Hepatocyte (in vitro differentiated cells): ENCODE measurements at regions not wholly inside any gene's neighbourhood (a gene's known extent, or its start where the extent isn't known, plus 50 kb on each side); places are given as distances from the start of the nearest gene placed in this dataset.

Experiments used
- DNase-seq: peaks from one replicate; pipeline ENCODE4 v3.0.0-alpha.2; 2016; ENCODE audit warnings: low spot score
- H2AFZ ChIP-seq: fragments of 200-600 bp; sonication (generic); 2 replicates; pipeline ENCODE4 v1.6.0; 2016; ENCODE audit warnings: antibody characterized with exemption, mild to moderate bottlenecking
- H3K27ac ChIP-seq: fragments of 200-600 bp; sonication (generic); 2 replicates; pipeline ENCODE4 v1.5.1; 2016; ENCODE audit warnings: mild to moderate bottlenecking
- H3K27me3 ChIP-seq: fragments of 200-600 bp; sonication (generic); 2 replicates; pipeline ENCODE4 v1.6.1; 2016
- H3K36me3 ChIP-seq: fragments of 200-600 bp; sonication (generic); replicated peaks from 2 replicates; pipeline ENCODE4 v1.5.1; 2016; ENCODE audit warnings: low read depth; ENCODE audit not compliant: insufficient read depth
- H3K4me1 ChIP-seq: fragments of 200-600 bp; sonication (generic); 2 replicates; pipeline ENCODE4 v1.5.1; 2016; ENCODE audit warnings: mild to moderate bottlenecking, moderate library complexity; ENCODE audit not compliant: insufficient read depth
- H3K4me2 ChIP-seq: fragments of 200-600 bp; sonication (generic); 2 replicates; pipeline ENCODE4 v1.6.0; 2016
- H3K4me3 ChIP-seq: fragments of 200-600 bp; sonication (generic); 2 replicates; pipeline ENCODE4 v1.5.1; 2016; ENCODE audit warnings: mild to moderate bottlenecking
- H3K79me2 ChIP-seq: fragments of 200-600 bp; sonication (generic); 2 replicates; pipeline ENCODE4 v1.6.0; 2017; ENCODE audit warnings: mild to moderate bottlenecking
- H3K9me2 ChIP-seq: fragments of 200-600 bp; sonication (generic); replicated peaks from 2 replicates; pipeline ENCODE4 v1.6.0; 2017; ENCODE audit warnings: mild to moderate bottlenecking; ENCODE audit not compliant: insufficient read depth
- H3K9me3 ChIP-seq: fragments of 200-600 bp; sonication (generic); 2 replicates; pipeline ENCODE4 v1.5.1; 2016; ENCODE audit warnings: low read depth, mild to moderate bottlenecking
- H4K20me1 ChIP-seq: fragments of 200-600 bp; sonication (generic); 2 replicates; pipeline ENCODE4 v1.6.0; 2016; ENCODE audit warnings: mild to moderate bottlenecking; ENCODE audit not compliant: insufficient read depth, poor library complexity, severe bottlenecking
- EZH2 ChIP-seq: fragments of 200-600 bp; sonication (generic); IDR thresholded peaks from 2 replicates; pipeline ENCODE4 v1.6.1; 2016; ENCODE audit warnings: antibody characterized with exemption, mild to moderate bottlenecking, borderline replicate concordance
- EZH2phosphoT487 ChIP-seq: fragments of 200-600 bp; sonication (generic); IDR thresholded peaks from one replicate; pipeline ENCODE4 v1.6.1; 2018; ENCODE audit warnings: antibody characterized with exemption, mild to moderate bottlenecking, low read depth, moderate library complexity; ENCODE audit not compliant: unreplicated experiment, severe bottlenecking
- WGBS: methylation state at CpG from one replicate; pipeline ENCODE4 v1.1.6; 2016; ENCODE audit warnings: low lambda C conversion rate; ENCODE audit errors: missing lambda C conversion rate; 5-methylcytosine and 5-hydroxymethylcytosine counted together
- TF ChIP-seq, protein P1 (sequence below): fragments of 200-600 bp; sonication (generic); IDR thresholded peaks from 2 replicates; pipeline ENCODE4 v1.5.1; 2016; ENCODE audit warnings: antibody characterized with exemption, mild to moderate bottlenecking; ENCODE audit not compliant: poor library complexity

DNA sequence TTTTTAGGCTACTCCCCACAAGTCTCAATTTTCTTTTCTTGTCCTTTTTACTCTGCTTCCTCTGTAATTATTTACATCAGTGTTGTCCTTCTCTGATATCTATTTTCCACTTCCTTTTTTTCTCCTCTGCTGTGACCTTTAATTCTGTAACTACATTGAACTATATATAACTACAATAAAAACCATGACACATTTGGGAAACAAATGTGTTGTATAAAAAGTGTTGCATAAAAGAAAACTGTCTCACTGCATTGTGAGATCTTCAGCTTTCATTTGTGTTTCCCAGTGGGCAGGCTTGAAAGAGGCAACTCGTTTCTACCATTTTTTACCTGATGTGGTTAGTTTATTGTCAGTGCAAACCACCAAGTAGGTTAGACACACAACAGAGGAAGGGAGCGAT is 483.9 kb upstream of the NRP1 start:
- Histone ChIP-seq H3K4me2 (no peak overlapping the region), H3K9me2 (no peaks in the 10 kb centered on the region), H3K27me3 (no peaks in the 10 kb centered on the region), H3K27ac (no peak overlapping the region), H3K79me2 (no peaks in the 10 kb centered on the region), H3K4me1 (peaks cover 5% of the 10 kb centered on the region), H3K4me3 (no peak overlapping the region), H2AFZ (no peak overlapping the region), H3K36me3 (no peaks in the 10 kb centered on the region), H3K9me3 (no peaks in the 10 kb centered on the region), H4K20me1 (no peaks in the 10 kb centered on the region)
- no peak for DNase-seq
- no peak for TF ChIP-seq EZH2phosphoT487
- TF ChIP-seq EZH2, result no peak
- TF ChIP-seq, protein P1, sequence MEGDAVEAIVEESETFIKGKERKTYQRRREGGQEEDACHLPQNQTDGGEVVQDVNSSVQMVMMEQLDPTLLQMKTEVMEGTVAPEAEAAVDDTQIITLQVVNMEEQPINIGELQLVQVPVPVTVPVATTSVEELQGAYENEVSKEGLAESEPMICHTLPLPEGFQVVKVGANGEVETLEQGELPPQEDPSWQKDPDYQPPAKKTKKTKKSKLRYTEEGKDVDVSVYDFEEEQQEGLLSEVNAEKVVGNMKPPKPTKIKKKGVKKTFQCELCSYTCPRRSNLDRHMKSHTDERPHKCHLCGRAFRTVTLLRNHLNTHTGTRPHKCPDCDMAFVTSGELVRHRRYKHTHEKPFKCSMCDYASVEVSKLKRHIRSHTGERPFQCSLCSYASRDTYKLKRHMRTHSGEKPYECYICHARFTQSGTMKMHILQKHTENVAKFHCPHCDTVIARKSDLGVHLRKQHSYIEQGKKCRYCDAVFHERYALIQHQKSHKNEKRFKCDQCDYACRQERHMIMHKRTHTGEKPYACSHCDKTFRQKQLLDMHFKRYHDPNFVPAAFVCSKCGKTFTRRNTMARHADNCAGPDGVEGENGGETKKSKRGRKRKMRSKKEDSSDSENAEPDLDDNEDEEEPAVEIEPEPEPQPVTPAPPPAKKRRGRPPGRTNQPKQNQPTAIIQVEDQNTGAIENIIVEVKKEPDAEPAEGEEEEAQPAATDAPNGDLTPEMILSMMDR, result no peak
- WGBS, result 84% methylated on average over 2 of the region's 2 CpGs

DNA sequence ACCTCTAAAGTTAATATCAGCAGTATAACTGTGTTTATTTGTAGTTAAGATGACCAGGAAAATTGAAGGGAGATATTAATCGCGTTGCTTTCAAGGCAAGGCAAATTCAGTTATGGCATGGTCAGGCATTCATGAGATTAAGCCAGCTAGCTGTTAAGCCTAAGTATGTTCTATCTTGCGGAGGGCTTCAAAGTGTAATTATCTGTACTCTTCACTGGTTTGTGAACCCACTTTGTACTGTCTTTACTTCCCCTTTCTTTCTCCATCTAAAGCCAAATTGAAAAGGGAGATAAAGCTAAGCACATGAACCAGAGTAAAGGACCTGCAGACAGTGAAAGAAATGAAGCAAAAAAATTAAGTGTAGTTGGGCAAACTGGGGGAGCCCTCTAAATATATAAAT is 483.1 kb upstream of the NRP1 start:
- Histone ChIP-seq H3K4me3 (no peak overlapping the region), H3K4me2 (no peak overlapping the region), H4K20me1 (no peaks in the 10 kb centered on the region), H3K27me3 (no peaks in the 10 kb centered on the region), H2AFZ (no peak overlapping the region), H3K4me1 (peaks cover 5% of the 10 kb centered on the region), H3K9me3 (no peaks in the 10 kb centered on the region), H3K27ac (no peak overlapping the region), H3K36me3 (no peaks in the 10 kb centered on the region), H3K9me2 (no peaks in the 10 kb centered on the region), H3K79me2 (no peaks in the 10 kb centered on the region)
- TF ChIP-seq, protein P1, result no peak
- no peak for TF ChIP-seq EZH2phosphoT487
- TF ChIP-seq EZH2, result no peak
- WGBS, result 84% methylated on average over 3 of the region's 3 CpGs
- DNase-seq, result no peak

DNA sequence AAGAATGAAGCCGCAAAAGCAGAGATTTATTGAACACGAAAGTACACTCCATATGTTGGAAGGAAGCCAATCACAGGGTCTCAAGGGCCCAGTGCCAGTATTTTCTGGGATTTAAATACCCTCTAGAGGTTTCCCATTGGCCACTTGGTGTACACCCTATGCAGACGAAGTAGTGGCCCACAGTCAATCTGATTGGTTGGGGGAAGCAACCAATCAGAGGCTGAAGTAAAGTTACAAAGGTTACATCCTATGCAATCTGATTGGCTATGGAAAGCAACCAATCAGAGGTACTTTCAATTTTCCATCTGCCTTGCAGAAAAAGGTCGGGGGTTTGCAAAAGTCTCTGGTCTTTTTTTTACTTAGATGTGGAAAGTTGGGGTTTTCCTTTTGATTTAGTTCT is 481.3 kb upstream of the NRP1 start:
- peaks cover 5% of the 10 kb centered on the region for H3K4me1 ChIP-seq
- WGBS, result 96% methylated on average over 4 of the region's 4 CpGs
- TF ChIP-seq, protein P1, result no peak
- no peak for TF ChIP-seq EZH2

DNA sequence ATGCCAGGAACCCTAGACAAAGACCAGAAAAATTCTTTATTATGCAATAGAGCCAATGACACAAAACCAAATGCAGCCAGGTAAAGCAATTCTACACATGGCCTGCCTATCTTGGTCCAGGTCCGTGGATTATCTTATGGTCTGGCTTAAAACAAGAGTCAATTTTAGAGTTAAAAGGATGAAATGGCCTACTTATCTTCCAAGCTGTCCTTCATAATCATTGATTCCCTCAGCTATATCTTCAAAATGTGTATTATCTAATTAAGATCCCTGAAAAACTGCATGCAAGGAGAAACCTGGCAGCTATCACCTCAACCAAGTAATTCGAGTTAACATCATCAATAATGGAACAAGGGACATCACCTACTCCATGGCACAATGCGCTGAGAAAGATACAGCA is 479.4 kb upstream of the NRP1 start:
- DNase-seq, result no peak
- no peaks in the 10 kb centered on the region for H3K9me2 ChIP-seq
- H3K36me3 ChIP-seq, result no peaks in the 10 kb centered on the region
- H3K9me3 ChIP-seq, result no peaks in the 10 kb centered on the region
- no peak overlapping the region for H3K27ac ChIP-seq
- no peaks in the 10 kb centered on the region for H3K79me2 ChIP-seq
- no peak overlapping the region for H3K4me3 ChIP-seq
- peaks cover 5% of the 10 kb centered on the region for H3K4me1 ChIP-seq
- TF ChIP-seq, protein P1, result no peak
- no peak for TF ChIP-seq EZH2
- no peak for TF ChIP-seq EZH2phosphoT487
- 65% methylated on average over 3 of the region's 3 CpGs for WGBS
- no peaks in the 10 kb centered on the region for H3K27me3 ChIP-seq
- no peaks in the 10 kb centered on the region for H4K20me1 ChIP-seq
- no peak overlapping the region for H2AFZ ChIP-seq
- H3K4me2 ChIP-seq, result no peak overlapping the region

More for the DNA sequence above, 481.3 kb upstream of the NRP1 start:
- H3K79me2 ChIP-seq, result no peaks in the 10 kb centered on the region
- no peak overlapping the region for H3K27ac ChIP-seq
- no peak for DNase-seq
- H3K4me3 ChIP-seq, result no peak overlapping the region
- no peak overlapping the region for H2AFZ ChIP-seq
- no peak overlapping the region for H3K4me2 ChIP-seq
- H3K27me3 ChIP-seq, result no peaks in the 10 kb centered on the region
- no peaks in the 10 kb centered on the region for H3K36me3 ChIP-seq
- H3K9me3 ChIP-seq, result no peaks in the 10 kb centered on the region
- H3K9me2 ChIP-seq, result no peaks in the 10 kb centered on the region
- H4K20me1 ChIP-seq, result no peaks in the 10 kb centered on the region
